ENCODE measurements at regions not wholly inside any gene's neighbourhood (a gene's known extent, or its start where the extent isn't known, plus 50 kb on each side); places are given as distances from the start of the nearest gene placed in this dataset.

- DNase-seq, result no peak
- no peaks in the 10 kb centered on the region for H3K4me1 ChIP-seq (ENCODE audit: control insufficient read depth in 3 of 3, insufficient read depth in 2 of 3, low read depth in 1 of 3, low read length in 2 of 3)
- H3K27me3 ChIP-seq (ENCODE audit: control insufficient read depth in 3 of 3, insufficient read depth in 3 of 3, low read length in 3 of 3), result no peaks in the 10 kb centered on the region
Measured at GRCh38 chr16:61480250-61480649, 556.0 kb downstream of the CDH8 start.

GRCh38 chr16:61471737-61472136 is 564.5 kb downstream of the CDH8 start:
- DNase-seq, result no peak
- H3K4me1 ChIP-seq (ENCODE audit: control insufficient read depth in 3 of 3, insufficient read depth in 2 of 3, low read depth in 1 of 3, low read length in 2 of 3), result no peaks in the 10 kb centered on the region
- no peaks in the 10 kb centered on the region for H3K27me3 ChIP-seq (ENCODE audit: control insufficient read depth in 3 of 3, insufficient read depth in 3 of 3, low read length in 3 of 3)
- FAIRE-seq, result no peak
- no peaks in the 10 kb centered on the region for H3K36me3 ChIP-seq (ENCODE audit: control insufficient read depth in 3 of 3, insufficient read depth in 2 of 3, low read depth in 1 of 3, low read length in 3 of 3)
- no peak overlapping the region for H3K4me3 ChIP-seq (ENCODE audit: low read depth in 1 of 3, low read length in 3 of 3)
- no peak overlapping the region for H3K27ac ChIP-seq (ENCODE audit: low read depth in 1 of 3, low read length in 2 of 3)
- peaks cover 4 to 7% of the 10 kb centered on the region in 2 donors for H3K9me3 ChIP-seq (ENCODE audit: control insufficient read depth in 2 of 2, insufficient read depth in 1 of 2, low read depth in 1 of 2, low read length in 1 of 2)

More at GRCh38 chr16:61480250-61480649, 556.0 kb downstream of the CDH8 start:
- Histone ChIP-seq H3K27ac (ENCODE audit: low read depth in 1 of 3, low read length in 2 of 3) (no peak overlapping the region), H3K4me3 (ENCODE audit: low read depth in 1 of 3, low read length in 3 of 3) (no peak overlapping the region), H3K36me3 (ENCODE audit: control insufficient read depth in 3 of 3, insufficient read depth in 2 of 3, low read depth in 1 of 3, low read length in 3 of 3) (no peaks in the 10 kb centered on the region), H3K9me3 (ENCODE audit: control insufficient read depth in 2 of 2, insufficient read depth in 1 of 2, low read depth in 1 of 2, low read length in 1 of 2) (no peaks in the 10 kb centered on the region)
- no peak for FAIRE-seq
- 89 to 96% (median 90%) methylated on average over 1 of the region's 1 CpG for whole genome bisulfite sequencing, 3 donors

- no peaks in the 10 kb centered on the region for H3K36me3 ChIP-seq (ENCODE audit: control insufficient read depth in 3 of 3, insufficient read depth in 2 of 3, low read depth in 1 of 3, low read length in 3 of 3)
- WGBS, 3 donors, result 74 to 78% (median 77%) methylated on average over 2 of the region's 2 CpGs
- H3K4me3 ChIP-seq (ENCODE audit: low read depth in 1 of 3, low read length in 3 of 3), result no peak overlapping the region
- no peak overlapping the region for H3K27ac ChIP-seq (ENCODE audit: low read depth in 1 of 3, low read length in 2 of 3)
- DNase-seq (no peak), FAIRE-seq (no peak)
- H3K4me1 ChIP-seq (ENCODE audit: control insufficient read depth in 3 of 3, insufficient read depth in 2 of 3, low read depth in 1 of 3, low read length in 2 of 3), result no peaks in the 10 kb centered on the region
- peaks cover 4 to 7% of the 10 kb centered on the region in 2 donors for H3K9me3 ChIP-seq (ENCODE audit: control insufficient read depth in 2 of 2, insufficient read depth in 1 of 2, low read depth in 1 of 2, low read length in 1 of 2)
- H3K27me3 ChIP-seq (ENCODE audit: control insufficient read depth in 3 of 3, insufficient read depth in 3 of 3, low read length in 3 of 3), result no peaks in the 10 kb centered on the region
Measured at GRCh38 chr16:61471023-61471422, 565.2 kb downstream of the CDH8 start.

GRCh38 chr16:61465285-61465684 is 571.0 kb downstream of the CDH8 start:
- FAIRE-seq (no peak), DNase-seq (no peak)
- 67 to 83% (median 82%) methylated on average over 3 of the region's 3 CpGs for WGBS, 3 donors
- peaks cover 0 to 1% of the 10 kb centered on the region in 2 donors for H3K9me3 ChIP-seq (ENCODE audit: control insufficient read depth in 2 of 2, insufficient read depth in 1 of 2, low read depth in 1 of 2, low read length in 1 of 2)
- no peak overlapping the region for H3K27ac ChIP-seq (ENCODE audit: low read depth in 1 of 3, low read length in 2 of 3)
- H3K27me3 ChIP-seq (ENCODE audit: control insufficient read depth in 3 of 3, insufficient read depth in 3 of 3, low read length in 3 of 3), result no peaks in the 10 kb centered on the region
- no peaks in the 10 kb centered on the region for H3K4me1 ChIP-seq (ENCODE audit: control insufficient read depth in 3 of 3, insufficient read depth in 2 of 3, low read depth in 1 of 3, low read length in 2 of 3)
- H3K36me3 ChIP-seq (ENCODE audit: control insufficient read depth in 3 of 3, insufficient read depth in 2 of 3, low read depth in 1 of 3, low read length in 3 of 3), result no peaks in the 10 kb centered on the region
- no peak overlapping the region for H3K4me3 ChIP-seq (ENCODE audit: low read depth in 1 of 3, low read length in 3 of 3)

GRCh38 chr16:61460020-61460419 is 576.2 kb downstream of the CDH8 start:
- no peak overlapping the region for H3K4me3 ChIP-seq (ENCODE audit: low read depth in 1 of 3, low read length in 3 of 3)
- H3K27me3 ChIP-seq (ENCODE audit: control insufficient read depth in 3 of 3, insufficient read depth in 3 of 3, low read length in 3 of 3), result no peaks in the 10 kb centered on the region
- DNase-seq (no peak), FAIRE-seq (no peak)
- H3K9me3 ChIP-seq (ENCODE audit: control insufficient read depth in 2 of 2, insufficient read depth in 1 of 2, low read depth in 1 of 2, low read length in 1 of 2), result peaks cover 0 to 12% of the 10 kb centered on the region in 2 donors
- H3K27ac ChIP-seq (ENCODE audit: low read depth in 1 of 3, low read length in 2 of 3), result no peak overlapping the region
- H3K4me1 ChIP-seq (ENCODE audit: control insufficient read depth in 3 of 3, insufficient read depth in 2 of 3, low read depth in 1 of 3, low read length in 2 of 3), result no peaks in the 10 kb centered on the region
- 57 to 76% (median 66%) methylated on average over 3 of the region's 3 CpGs for WGBS, 3 donors
- H3K36me3 ChIP-seq (ENCODE audit: control insufficient read depth in 3 of 3, insufficient read depth in 2 of 3, low read depth in 1 of 3, low read length in 3 of 3), result no peaks in the 10 kb centered on the region

- FAIRE-seq, result no peak
- no peaks in the 10 kb centered on the region for H3K27me3 ChIP-seq (ENCODE audit: control insufficient read depth in 3 of 3, insufficient read depth in 3 of 3, low read length in 3 of 3)
- WGBS, 3 donors, result 47 to 56% (median 50%) methylated on average over 2 of the region's 2 CpGs
- DNase-seq, result no peak
- no peaks in the 10 kb centered on the region for H3K36me3 ChIP-seq (ENCODE audit: control insufficient read depth in 3 of 3, insufficient read depth in 2 of 3, low read depth in 1 of 3, low read length in 3 of 3)
- no peak overlapping the region for H3K27ac ChIP-seq (ENCODE audit: low read depth in 1 of 3, low read length in 2 of 3)
- H3K4me1 ChIP-seq (ENCODE audit: control insufficient read depth in 3 of 3, insufficient read depth in 2 of 3, low read depth in 1 of 3, low read length in 2 of 3), result no peaks in the 10 kb centered on the region
- no peak overlapping the region for H3K4me3 ChIP-seq (ENCODE audit: low read depth in 1 of 3, low read length in 3 of 3)
- no peaks in the 10 kb centered on the region for H3K9me3 ChIP-seq (ENCODE audit: control insufficient read depth in 2 of 2, insufficient read depth in 1 of 2, low read depth in 1 of 2, low read length in 1 of 2)
Measured at GRCh38 chr16:61435346-61435745, 600.9 kb downstream of the CDH8 start.

GRCh38 chr16:61432421-61432820 is 603.8 kb downstream of the CDH8 start:
- Histone ChIP-seq H3K9me3 (ENCODE audit: control insufficient read depth in 2 of 2, insufficient read depth in 1 of 2, low read depth in 1 of 2, low read length in 1 of 2) (no peaks in the 10 kb centered on the region), H3K36me3 (ENCODE audit: control insufficient read depth in 3 of 3, insufficient read depth in 2 of 3, low read depth in 1 of 3, low read length in 3 of 3) (no peaks in the 10 kb centered on the region), H3K4me1 (ENCODE audit: control insufficient read depth in 3 of 3, insufficient read depth in 2 of 3, low read depth in 1 of 3, low read length in 2 of 3) (no peaks in the 10 kb centered on the region), H3K4me3 (ENCODE audit: low read depth in 1 of 3, low read length in 3 of 3) (no peak overlapping the region), H3K27me3 (ENCODE audit: control insufficient read depth in 3 of 3, insufficient read depth in 3 of 3, low read length in 3 of 3) (no peaks in the 10 kb centered on the region), H3K27ac (ENCODE audit: low read depth in 1 of 3, low read length in 2 of 3) (no peak overlapping the region)
- 38 to 51% (median 46%) methylated on average over 4 of the region's 4 CpGs for WGBS, 3 donors
- DNase-seq (no peak), FAIRE-seq (no peak)

- Histone ChIP-seq H3K27me3 (ENCODE audit: control insufficient read depth in 3 of 3, insufficient read depth in 3 of 3, low read length in 3 of 3) (no peaks in the 10 kb centered on the region), H3K36me3 (ENCODE audit: control insufficient read depth in 3 of 3, insufficient read depth in 2 of 3, low read depth in 1 of 3, low read length in 3 of 3) (no peaks in the 10 kb centered on the region), H3K4me1 (ENCODE audit: control insufficient read depth in 3 of 3, insufficient read depth in 2 of 3, low read depth in 1 of 3, low read length in 2 of 3) (no peaks in the 10 kb centered on the region), H3K4me3 (ENCODE audit: low read depth in 1 of 3, low read length in 3 of 3) (no peak overlapping the region), H3K27ac (ENCODE audit: low read depth in 1 of 3, low read length in 2 of 3) (no peak overlapping the region), H3K9me3 (ENCODE audit: control insufficient read depth in 2 of 2, insufficient read depth in 1 of 2, low read depth in 1 of 2, low read length in 1 of 2) (no peaks in the 10 kb centered on the region)
- FAIRE-seq (no peak), DNase-seq (no peak)
- WGBS, 3 donors, result 84 to 91% (median 91%) methylated on average over 4 of the region's 4 CpGs
Measured at GRCh38 chr16:61421111-61421510, 615.1 kb downstream of the CDH8 start.

GRCh38 chr16:61419791-61420190 is 616.4 kb downstream of the CDH8 start:
- Histone ChIP-seq H3K36me3 (ENCODE audit: control insufficient read depth in 3 of 3, insufficient read depth in 2 of 3, low read depth in 1 of 3, low read length in 3 of 3) (no peaks in the 10 kb centered on the region), H3K4me1 (ENCODE audit: control insufficient read depth in 3 of 3, insufficient read depth in 2 of 3, low read depth in 1 of 3, low read length in 2 of 3) (no peaks in the 10 kb centered on the region), H3K27me3 (ENCODE audit: control insufficient read depth in 3 of 3, insufficient read depth in 3 of 3, low read length in 3 of 3) (no peaks in the 10 kb centered on the region), H3K9me3 (ENCODE audit: control insufficient read depth in 2 of 2, insufficient read depth in 1 of 2, low read depth in 1 of 2, low read length in 1 of 2) (no peaks in the 10 kb centered on the region), H3K27ac (ENCODE audit: low read depth in 1 of 3, low read length in 2 of 3) (no peak overlapping the region), H3K4me3 (ENCODE audit: low read depth in 1 of 3, low read length in 3 of 3) (no peak overlapping the region)
- no peak for FAIRE-seq
- WGBS, 3 donors, result 44 to 48% (median 46%) methylated on average over 2 of the region's 2 CpGs
- no peak for DNase-seq

Data from small intestine (tissue), 7 donors.